GM10248 (cell line): ENCODE measurements at regions not wholly inside any gene's neighbourhood (a gene's known extent, or its start where the extent isn't known, plus 50 kb on each side); places are given as distances from the start of the nearest gene placed in this dataset.
"Not testable (repeated sequence)": the region's sequence is repeated elsewhere in the genome, so short reads cannot be mapped to it uniquely, and the experiment has no call there.

Experiments used
- CTCF ChIA-PET: fragments of 300-600 bp; sonication (Branson Sonifier 250); formaldehyde crosslinking; extraction: SDS; loops from one replicate; lab custom pipeline; 2021; ENCODE audit warnings: antibody characterized with exemption; lab: Yijun Ruan, JAX
- POLR2A ChIA-PET: fragments of 350-650 bp; sonication (Branson Sonifier 250); formaldehyde crosslinking; extraction: SDS; loops from one replicate; lab custom pipeline; 2020; ENCODE audit warnings: antibody characterized with exemption; lab: Yijun Ruan, JAX
- DNase-seq: peaks from one replicate; pipeline ENCODE4 v3.0.0; 2012; ENCODE audit errors: extremely low spot score
- TF ChIP-seq, protein P1 (sequence below): IDR thresholded peaks from 2 replicates; pipeline ENCODE4 v1.5.1; 2012; ENCODE audit warnings: mild to moderate bottlenecking, low read depth; ENCODE audit errors: extremely low read depth, missing control alignments, control extremely low read depth

DNA sequence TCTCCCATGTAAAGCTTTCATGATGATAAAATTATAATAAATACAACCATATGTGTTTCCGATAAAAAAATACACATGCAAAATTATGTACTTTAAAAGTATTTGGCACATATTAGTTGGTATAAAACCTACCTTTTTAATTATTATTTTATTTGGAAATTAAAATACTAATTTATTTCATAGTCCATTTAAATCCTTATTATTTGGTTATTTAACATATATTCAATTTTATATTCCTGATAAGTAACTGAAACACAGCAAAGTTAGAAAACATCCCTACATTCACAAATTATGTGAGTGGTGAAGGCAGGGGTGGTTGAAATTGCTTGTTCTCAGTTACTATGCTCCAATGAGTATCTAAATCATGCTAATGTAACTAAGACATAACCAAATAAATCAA, 920.5 kb downstream of the SLITRK1 start:
- ChIA-PET CTCF (interaction anchor here (1.2 to 2.0 kb wide), 3 partner anchors 16 to 22 kb away, joined by 3 to 7 read pairs (median 3); no protein-coding TSS in a partner anchor), POLR2A (no interaction called here)
- no peak for DNase-seq
- TF ChIP-seq, protein P1, sequence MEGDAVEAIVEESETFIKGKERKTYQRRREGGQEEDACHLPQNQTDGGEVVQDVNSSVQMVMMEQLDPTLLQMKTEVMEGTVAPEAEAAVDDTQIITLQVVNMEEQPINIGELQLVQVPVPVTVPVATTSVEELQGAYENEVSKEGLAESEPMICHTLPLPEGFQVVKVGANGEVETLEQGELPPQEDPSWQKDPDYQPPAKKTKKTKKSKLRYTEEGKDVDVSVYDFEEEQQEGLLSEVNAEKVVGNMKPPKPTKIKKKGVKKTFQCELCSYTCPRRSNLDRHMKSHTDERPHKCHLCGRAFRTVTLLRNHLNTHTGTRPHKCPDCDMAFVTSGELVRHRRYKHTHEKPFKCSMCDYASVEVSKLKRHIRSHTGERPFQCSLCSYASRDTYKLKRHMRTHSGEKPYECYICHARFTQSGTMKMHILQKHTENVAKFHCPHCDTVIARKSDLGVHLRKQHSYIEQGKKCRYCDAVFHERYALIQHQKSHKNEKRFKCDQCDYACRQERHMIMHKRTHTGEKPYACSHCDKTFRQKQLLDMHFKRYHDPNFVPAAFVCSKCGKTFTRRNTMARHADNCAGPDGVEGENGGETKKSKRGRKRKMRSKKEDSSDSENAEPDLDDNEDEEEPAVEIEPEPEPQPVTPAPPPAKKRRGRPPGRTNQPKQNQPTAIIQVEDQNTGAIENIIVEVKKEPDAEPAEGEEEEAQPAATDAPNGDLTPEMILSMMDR, result no peak

DNA sequence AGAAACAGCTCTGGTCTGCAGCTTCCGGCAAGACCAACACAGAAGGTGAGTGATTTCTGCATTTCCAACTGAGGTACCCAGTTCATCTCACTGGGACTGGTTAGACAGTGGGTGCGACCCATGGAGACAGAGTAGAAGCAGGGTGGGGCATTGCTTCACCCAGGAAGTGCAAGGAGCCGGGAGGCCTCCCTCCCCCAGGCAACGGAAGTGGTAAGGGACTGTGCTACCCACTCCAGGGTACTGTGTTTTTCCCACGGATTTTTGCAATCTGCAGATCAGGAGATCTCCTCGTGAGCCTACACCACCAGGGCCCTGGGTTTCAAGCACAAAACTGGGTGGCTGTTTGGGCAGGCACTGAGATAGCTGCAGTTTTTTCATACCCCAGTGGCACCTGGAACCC, 929.9 kb downstream of the SLITRK1 start:
- CTCF ChIA-PET, POLR2A ChIA-PET, DNase-seq: not testable (repeated sequence)

DNA sequence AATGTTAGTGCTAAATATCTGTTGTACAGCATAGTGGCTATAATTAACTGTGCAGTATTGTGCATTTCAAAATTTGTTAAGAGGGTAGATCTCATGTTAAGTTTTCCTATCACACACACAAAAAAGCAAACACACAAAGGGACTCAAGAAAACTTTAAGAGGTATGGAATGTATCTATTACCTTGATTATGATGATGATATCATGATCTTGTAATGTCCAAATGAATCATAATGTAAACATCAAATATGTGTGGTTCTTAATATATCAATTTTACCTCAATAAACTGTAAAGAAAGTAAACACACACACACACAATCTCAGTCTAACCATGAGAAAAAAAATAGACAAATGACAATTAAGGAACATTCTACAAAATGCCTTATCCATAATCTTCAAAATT, 934.6 kb downstream of the SLITRK1 start:
- TF ChIP-seq, protein P1, result no peak
- DNase-seq, result no peak
- CTCF ChIA-PET, result no interaction called here
- POLR2A ChIA-PET, result no interaction called here

DNA sequence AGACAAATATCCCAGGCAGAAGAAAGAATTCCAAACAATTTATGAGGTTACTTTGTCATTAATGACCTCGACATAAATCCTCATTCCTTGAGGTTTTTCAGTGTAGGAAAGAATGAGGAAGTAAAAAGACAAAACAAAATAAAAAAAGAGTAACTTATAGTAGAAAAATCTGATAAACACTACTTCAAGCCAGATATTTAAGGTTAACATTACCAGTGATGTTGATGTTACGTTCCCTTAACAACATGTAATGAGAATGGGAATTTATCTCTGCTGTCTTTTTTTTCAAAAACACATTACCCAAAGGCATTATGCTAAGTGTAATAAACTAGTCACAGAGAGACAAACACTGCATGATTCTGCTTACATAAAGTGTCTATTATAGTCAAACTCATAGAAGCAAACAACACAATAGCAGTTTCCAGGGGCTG, 935.1 kb downstream of the SLITRK1 start:
- ChIA-PET POLR2A (no interaction called here), CTCF (interaction anchor here (2.3 kb wide), 1 partner anchor 14 kb away, joined by 7 read pairs; no protein-coding TSS in a partner anchor)
- DNase-seq, result no peak
- TF ChIP-seq, protein P1, result no peak

DNA sequence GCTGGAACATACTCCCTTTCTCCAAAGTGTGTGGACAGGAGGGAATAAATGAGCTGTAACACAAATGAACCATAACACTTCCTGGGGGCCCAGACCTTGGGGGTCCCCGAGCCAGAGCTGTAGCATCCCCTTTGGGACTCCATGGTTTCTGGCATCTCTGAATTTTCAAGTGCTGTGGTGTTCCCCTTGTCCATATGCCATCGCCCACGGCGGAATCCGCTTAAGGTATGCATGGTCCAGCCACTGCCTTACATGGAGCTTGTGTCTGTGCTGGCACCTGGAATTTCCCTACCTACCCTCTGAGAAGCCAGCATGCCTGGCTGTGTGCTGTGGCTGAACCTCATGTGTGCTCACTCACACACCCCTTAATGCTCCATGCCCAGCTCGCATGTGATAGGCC, 943.6 kb downstream of the SLITRK1 start:
- TF ChIP-seq, protein P1, result no peak
- POLR2A ChIA-PET, result no interaction called here
- CTCF ChIA-PET, result interaction anchor here (1.0 to 1.4 kb wide), 2 partner anchors 12 to 28 kb away, joined by 3 to 4 read pairs; no protein-coding TSS in a partner anchor
- DNase-seq, result no peak

DNA sequence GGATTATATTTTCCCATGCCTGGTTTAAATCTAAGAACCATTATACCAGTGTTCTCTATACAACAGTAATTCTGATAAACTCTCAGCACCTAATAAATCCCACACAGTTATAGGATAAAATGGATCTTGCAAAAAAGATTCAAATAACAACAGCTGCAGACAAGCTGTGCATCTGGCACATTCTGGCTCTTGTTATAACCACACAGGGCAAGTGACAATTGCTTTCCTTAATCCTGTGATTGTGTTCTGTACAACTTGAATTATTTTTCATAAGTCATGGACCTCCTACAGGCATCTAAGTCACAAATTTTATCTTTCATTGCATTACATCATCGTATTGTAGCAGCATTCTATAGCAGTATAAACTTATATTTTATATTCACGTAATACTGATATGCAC, 948.3 kb downstream of the SLITRK1 start:
- CTCF ChIA-PET, result no interaction called here
- no peak for DNase-seq
- TF ChIP-seq, protein P1, result no peak
- POLR2A ChIA-PET, result no interaction called here

DNA sequence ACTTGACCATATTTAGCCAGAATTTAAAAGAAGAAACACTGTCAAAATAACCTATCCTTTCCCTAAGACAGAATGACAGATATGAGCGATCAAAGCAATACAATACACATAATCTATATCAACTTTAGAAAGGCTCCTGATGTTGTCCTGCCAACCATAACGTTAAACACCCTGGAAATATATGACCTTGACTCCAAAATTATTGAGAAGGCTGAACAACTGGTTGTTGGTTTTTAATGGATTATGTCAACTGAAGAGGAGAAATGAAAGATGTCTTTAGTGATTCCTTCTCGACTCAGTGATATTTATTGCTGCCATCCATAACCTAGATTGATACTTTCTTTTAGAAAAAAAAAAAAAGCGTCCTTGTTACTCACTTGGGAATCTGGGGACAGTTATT, 957.2 kb downstream of the SLITRK1 start:
- ChIA-PET CTCF (no interaction called here), POLR2A (no interaction called here)
- TF ChIP-seq, protein P1, result no peak
- DNase-seq, result no peak
